Glomerular endothelial cell (primary cell): ENCODE measurements at regions not wholly inside any gene's neighbourhood (a gene's known extent, or its start where the extent isn't known, plus 50 kb on each side); places are given as distances from the start of the nearest gene placed in this dataset.
"Not testable (repeated sequence)": the region's sequence is repeated elsewhere in the genome, so short reads cannot be mapped to it uniquely, and the experiment has no call there.

Experiments
- DNase-seq: peaks from one replicate; pipeline ENCODE4 v3.0.0-alpha.2; 2011; ENCODE audit warnings: low read depth, low spot score; ENCODE audit errors: extremely low read depth

GRCh38 chr21:20207335-20207734 lies 790.9 kb upstream of the NCAM2 start:
- DNase-seq, result no peak

- DNase-seq, result no peak
Observed at GRCh38 chr21:20215959-20216358, 782.2 kb upstream of the NCAM2 start.

GRCh38 chr21:20220586-20220985 lies 777.6 kb upstream of the NCAM2 start:
- no peak for DNase-seq

- DNase-seq, result not testable (repeated sequence)
Observed at GRCh38 chr21:20221981-20222380, 776.2 kb upstream of the NCAM2 start.

- not testable (repeated sequence) for DNase-seq
Observed at GRCh38 chr21:20236649-20237048, 761.6 kb upstream of the NCAM2 start.

- no peak for DNase-seq
Observed at GRCh38 chr21:20249401-20249800, 748.8 kb upstream of the NCAM2 start.

- DNase-seq, result no peak
Observed at GRCh38 chr21:20250337-20250736, 747.9 kb upstream of the NCAM2 start.

- no peak for DNase-seq
Observed at GRCh38 chr21:20253261-20253660, 744.9 kb upstream of the NCAM2 start.

- DNase-seq, result no peak
Observed at GRCh38 chr21:20254964-20255363, 743.2 kb upstream of the NCAM2 start.

GRCh38 chr21:20257052-20257740 lies 741.0 kb upstream of the NCAM2 start:
- no peak for DNase-seq

GRCh38 chr21:20258542-20258941 lies 739.7 kb upstream of the NCAM2 start:
- DNase-seq, result no peak

- DNase-seq, result no peak
Observed at GRCh38 chr21:20259031-20259867, 739.0 kb upstream of the NCAM2 start.

- DNase-seq, result no peak
Observed at GRCh38 chr21:20260124-20260523, 738.1 kb upstream of the NCAM2 start.

GRCh38 chr21:20261364-20261763 lies 736.8 kb upstream of the NCAM2 start:
- no peak for DNase-seq

- no peak for DNase-seq
Observed at GRCh38 chr21:20265707-20266440, 732.3 kb upstream of the NCAM2 start.

- DNase-seq, result no peak
Observed at GRCh38 chr21:20266441-20266710, 731.8 kb upstream of the NCAM2 start.

- DNase-seq, result no peak
Observed at GRCh38 chr21:20270365-20271055, 727.7 kb upstream of the NCAM2 start.

- no peak for DNase-seq
Observed at GRCh38 chr21:20272791-20273362, 725.3 kb upstream of the NCAM2 start.

GRCh38 chr21:20276377-20276776 lies 721.8 kb upstream of the NCAM2 start:
- DNase-seq, result no peak

GRCh38 chr21:20276954-20277353 lies 721.3 kb upstream of the NCAM2 start:
- DNase-seq, result no peak

- no peak for DNase-seq
Observed at GRCh38 chr21:20283836-20284235, 714.4 kb upstream of the NCAM2 start.
